Neutrophil (primary cell): ENCODE measurements at regions not wholly inside any gene's neighbourhood (a gene's known extent, or its start where the extent isn't known, plus 50 kb on each side); places are given as distances from the start of the nearest gene placed in this dataset.

ENCODE experiments used
- H3K27ac ChIP-seq: fragments of 200-600 bp; sonication (generic); 2 replicates; pipeline ENCODE4 v1.5.1; 2016; ENCODE audit warnings: mild to moderate bottlenecking, moderate library complexity
- H3K27me3 ChIP-seq: fragments of 200-600 bp; sonication (generic); 2 replicates; pipeline ENCODE4 v1.6.0; 2016; ENCODE audit warnings: mild to moderate bottlenecking
- H3K36me3 ChIP-seq: fragments of 200-600 bp; sonication (generic); 2 replicates; pipeline ENCODE4 v1.5.1; 2017
- H3K4me1 ChIP-seq, 2 experiments: fragments of 200-600 bp in 1 of 2; sonication (generic) in 1 of 2; 1 replicate in 1 of 2; 2 replicates in 1 of 2; pipeline versions ENCODE4 v1.5.1 to v1.6.1; 2013 to 2016; ENCODE audit warnings: low read depth in 1 of 2, low read length in 1 of 2, mild to moderate bottlenecking in 1 of 2, moderate library complexity in 1 of 2; ENCODE audit not compliant: control insufficient read depth in 1 of 2, insufficient read depth in 1 of 2
- H3K4me3 ChIP-seq, 2 experiments: fragments of 200-600 bp in 1 of 2; sonication (generic) in 1 of 2; 1 replicate in 1 of 2; 2 replicates in 1 of 2; pipeline ENCODE4 v1.5.1; 2013 to 2016; ENCODE audit warnings: low read depth in 1 of 2, low read length in 1 of 2, mild to moderate bottlenecking in 1 of 2, moderate library complexity in 1 of 2
- H3K9me3 ChIP-seq: fragments of 200-600 bp; sonication (generic); 2 replicates; pipeline ENCODE4 v1.5.1; 2016
- TF ChIP-seq, protein P1 (sequence below): fragments of 200-600 bp; sonication (generic); IDR thresholded peaks from 2 replicates; pipeline ENCODE4 v1.5.1; 2016; ENCODE audit warnings: antibody characterized with exemption

DNA sequence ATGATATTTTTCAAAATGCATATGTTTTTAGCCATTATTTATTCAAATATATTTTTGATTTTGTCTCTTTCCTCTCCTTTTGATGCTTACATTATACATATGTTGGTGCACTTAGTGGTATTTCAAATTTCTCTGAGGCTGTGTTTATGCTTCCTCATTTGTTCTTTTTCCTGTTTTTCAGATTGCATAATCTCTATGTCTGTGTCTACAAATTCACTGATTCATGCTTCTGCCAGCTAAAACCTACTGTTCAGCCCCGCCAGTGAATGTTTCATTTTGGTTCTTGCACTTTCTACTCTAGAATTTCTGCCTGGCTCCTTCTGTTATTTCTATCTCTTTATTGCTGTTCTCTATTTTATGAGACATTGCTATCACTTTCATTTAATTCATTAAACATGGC, 951.7 kb upstream of the CNTNAP5 start:
- TF ChIP-seq, protein P1, sequence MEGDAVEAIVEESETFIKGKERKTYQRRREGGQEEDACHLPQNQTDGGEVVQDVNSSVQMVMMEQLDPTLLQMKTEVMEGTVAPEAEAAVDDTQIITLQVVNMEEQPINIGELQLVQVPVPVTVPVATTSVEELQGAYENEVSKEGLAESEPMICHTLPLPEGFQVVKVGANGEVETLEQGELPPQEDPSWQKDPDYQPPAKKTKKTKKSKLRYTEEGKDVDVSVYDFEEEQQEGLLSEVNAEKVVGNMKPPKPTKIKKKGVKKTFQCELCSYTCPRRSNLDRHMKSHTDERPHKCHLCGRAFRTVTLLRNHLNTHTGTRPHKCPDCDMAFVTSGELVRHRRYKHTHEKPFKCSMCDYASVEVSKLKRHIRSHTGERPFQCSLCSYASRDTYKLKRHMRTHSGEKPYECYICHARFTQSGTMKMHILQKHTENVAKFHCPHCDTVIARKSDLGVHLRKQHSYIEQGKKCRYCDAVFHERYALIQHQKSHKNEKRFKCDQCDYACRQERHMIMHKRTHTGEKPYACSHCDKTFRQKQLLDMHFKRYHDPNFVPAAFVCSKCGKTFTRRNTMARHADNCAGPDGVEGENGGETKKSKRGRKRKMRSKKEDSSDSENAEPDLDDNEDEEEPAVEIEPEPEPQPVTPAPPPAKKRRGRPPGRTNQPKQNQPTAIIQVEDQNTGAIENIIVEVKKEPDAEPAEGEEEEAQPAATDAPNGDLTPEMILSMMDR: no peak
- H3K4me3 ChIP-seq: no peak overlapping the region
- H3K9me3 ChIP-seq: no peaks in the 10 kb centered on the region
- no peaks in the 10 kb centered on the region for H3K27me3 ChIP-seq
- no peaks in the 10 kb centered on the region for H3K36me3 ChIP-seq
- H3K4me1 ChIP-seq: no peaks in the 10 kb centered on the region
- peak overlapping the region; percentile 50 for H3K27ac ChIP-seq

DNA sequence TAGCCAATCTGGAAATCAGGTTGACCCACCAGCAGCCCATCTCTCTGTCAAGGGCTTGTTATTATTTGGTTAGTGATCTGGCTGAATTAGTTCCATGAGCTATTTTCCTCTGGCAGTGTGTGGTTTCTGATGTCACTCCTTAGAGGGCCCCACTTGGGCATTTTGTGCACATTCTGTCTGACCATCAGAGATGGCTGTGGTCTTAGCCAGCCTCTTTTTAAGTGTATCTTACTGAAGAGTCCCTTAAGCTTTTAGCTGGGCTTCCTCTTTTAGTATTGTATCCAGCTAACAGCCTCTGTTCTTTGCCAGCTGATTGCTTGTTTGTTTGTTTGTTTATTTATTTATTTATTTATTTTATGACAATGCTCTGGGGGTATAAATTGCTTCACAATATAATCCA, 951.1 kb upstream of the CNTNAP5 start:
- Histone ChIP-seq H3K4me3 (no peak overlapping the region), H3K36me3 (no peaks in the 10 kb centered on the region), H3K27me3 (no peaks in the 10 kb centered on the region), H3K9me3 (no peaks in the 10 kb centered on the region), H3K4me1 (no peaks in the 10 kb centered on the region), H3K27ac (peak overlapping the region; percentile 50)
- TF ChIP-seq, protein P1: no peak

DNA sequence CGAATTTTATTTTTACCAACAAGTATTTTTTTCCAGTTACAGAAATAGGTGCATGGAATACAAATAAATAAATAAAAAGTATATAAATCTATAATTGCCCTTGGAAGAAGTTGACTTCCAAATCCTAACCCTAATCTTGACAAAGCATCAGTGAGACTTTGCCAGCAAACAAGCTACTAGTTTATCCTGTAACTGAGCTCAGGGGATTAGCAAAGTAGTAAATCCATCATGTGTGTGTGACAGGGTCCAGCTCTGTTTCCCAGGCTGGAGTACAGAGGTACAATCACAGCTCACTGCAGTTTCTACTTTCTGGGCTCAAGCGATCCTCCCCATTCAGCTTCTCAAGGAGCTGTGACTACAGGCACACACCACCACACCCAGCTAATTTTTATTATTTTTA, 948.0 kb upstream of the CNTNAP5 start:
- Histone ChIP-seq H3K4me1 (no peaks in the 10 kb centered on the region), H3K27me3 (no peaks in the 10 kb centered on the region), H3K27ac (no peak overlapping the region), H3K9me3 (no peaks in the 10 kb centered on the region), H3K4me3 (no peak overlapping the region), H3K36me3 (no peaks in the 10 kb centered on the region)
- TF ChIP-seq, protein P1: no peak

DNA sequence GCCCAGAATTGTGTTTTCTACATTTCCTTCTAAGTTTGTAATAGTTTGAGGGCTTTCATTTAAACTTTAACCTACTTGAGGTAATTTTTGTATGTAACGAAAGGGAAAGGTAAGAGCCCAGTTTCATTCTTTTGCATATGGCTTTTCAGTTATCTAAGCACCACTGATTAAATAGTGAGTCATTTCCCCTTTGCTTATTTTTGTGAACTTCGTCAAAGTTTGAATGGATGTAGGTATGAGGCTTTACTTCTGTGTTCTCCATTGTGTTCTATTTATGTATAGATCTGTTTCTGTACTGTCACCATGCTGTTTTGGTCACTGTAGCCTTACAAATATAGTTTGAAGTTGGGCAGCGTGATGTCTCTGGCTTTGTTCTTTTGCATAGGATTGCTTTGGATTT, 944.8 kb upstream of the CNTNAP5 start:
- TF ChIP-seq, protein P1: no peak
- no peaks in the 10 kb centered on the region for H3K9me3 ChIP-seq
- H3K36me3 ChIP-seq: no peaks in the 10 kb centered on the region
- no peaks in the 10 kb centered on the region for H3K4me1 ChIP-seq
- H3K27me3 ChIP-seq: no peaks in the 10 kb centered on the region
- H3K27ac ChIP-seq: no peak overlapping the region
- H3K4me3 ChIP-seq: no peak overlapping the region

DNA sequence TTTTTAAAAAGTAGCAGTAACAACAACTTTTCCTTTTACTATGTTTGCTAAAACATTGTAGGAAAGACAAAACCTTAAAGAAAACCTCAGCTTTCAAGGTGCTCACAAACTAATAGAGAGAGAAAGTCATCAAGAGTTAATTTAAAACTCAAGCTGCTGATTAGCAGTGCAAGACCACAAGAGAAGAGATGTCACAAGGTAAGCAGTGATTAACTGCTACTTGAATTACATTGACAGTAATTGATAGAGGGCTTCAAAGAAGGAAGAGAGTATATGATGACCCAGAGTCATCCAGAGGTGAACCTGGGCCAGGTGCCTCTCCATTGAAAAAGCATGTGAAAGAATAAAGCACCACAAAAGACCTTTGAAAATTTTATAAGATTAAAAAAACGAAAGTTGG, 939.6 kb upstream of the CNTNAP5 start:
- H3K4me3 ChIP-seq: no peak overlapping the region
- no peaks in the 10 kb centered on the region for H3K9me3 ChIP-seq
- H3K27me3 ChIP-seq: no peaks in the 10 kb centered on the region
- no peaks in the 10 kb centered on the region for H3K36me3 ChIP-seq
- H3K27ac ChIP-seq: no peak overlapping the region
- no peaks in the 10 kb centered on the region for H3K4me1 ChIP-seq
- TF ChIP-seq, protein P1: no peak
